Loucy (cell line): ENCODE measurements at regions not wholly inside any gene's neighbourhood (a gene's known extent, or its start where the extent isn't known, plus 50 kb on each side); places are given as distances from the start of the nearest gene placed in this dataset.

Source experiments
- H2AFZ ChIP-seq: fragments of 200-600 bp; sonication (generic); 2 replicates; pipeline ENCODE4 v1.6.0; 2016; ENCODE audit warnings: antibody characterized with exemption, mild to moderate bottlenecking, low read length, moderate library complexity
- H3F3A ChIP-seq: fragments of 200-600 bp; 2 replicates; pipeline ENCODE4 v1.6.0; 2016; ENCODE audit warnings: antibody characterized with exemption, low read depth, mild to moderate bottlenecking
- H3K27me3 ChIP-seq: fragments of 200-600 bp; sonication (generic); 2 replicates; pipeline ENCODE4 v1.6.1; 2014; ENCODE audit warnings: low read length, mild to moderate bottlenecking; ENCODE audit not compliant: insufficient read depth, poor library complexity, severe bottlenecking
- H3K36me3 ChIP-seq: fragments of 200-600 bp; sonication (generic); 2 replicates; pipeline ENCODE4 v1.6.1; 2016; ENCODE audit warnings: low read length; ENCODE audit not compliant: insufficient read depth
- H3K4me1 ChIP-seq: fragments of 200-600 bp; sonication (generic); 2 replicates; pipeline ENCODE4 v1.5.1; 2014; ENCODE audit warnings: low read length, mild to moderate bottlenecking; ENCODE audit not compliant: insufficient read depth, poor library complexity, severe bottlenecking
- H3K4me2 ChIP-seq: fragments of 200-600 bp; sonication (generic); 2 replicates; pipeline ENCODE4 v1.6.0; 2014; ENCODE audit warnings: antibody characterized with exemption, low read length, low read depth, mild to moderate bottlenecking; ENCODE audit not compliant: poor library complexity, severe bottlenecking
- H3K4me3 ChIP-seq: fragments of 200-600 bp; sonication (generic); 2 replicates; pipeline ENCODE4 v1.5.1; 2014; ENCODE audit warnings: low read length, mild to moderate bottlenecking, mixed read lengths; ENCODE audit not compliant: poor library complexity, severe bottlenecking
- H3K79me2 ChIP-seq: fragments of 200-600 bp; sonication (generic); 2 replicates; pipeline ENCODE4 v1.6.1; 2014; ENCODE audit warnings: low read length; ENCODE audit not compliant: insufficient read depth
- H3K9ac ChIP-seq: fragments of 200-600 bp; sonication (generic); 2 replicates; pipeline ENCODE4 v1.6.0; 2014; ENCODE audit warnings: mild to moderate bottlenecking, low read depth, low read length, moderate library complexity; ENCODE audit not compliant: poor library complexity, severe bottlenecking
- H3K9me2 ChIP-seq: fragments of 200-600 bp; sonication (generic); replicated peaks from 2 replicates; pipeline ENCODE4 v1.6.1; 2016; ENCODE audit warnings: low read depth, low read length, mixed read lengths
- H3K9me3 ChIP-seq: fragments of 200-600 bp; sonication (generic); 2 replicates; pipeline ENCODE4 v1.6.1; 2014; ENCODE audit warnings: mild to moderate bottlenecking, antibody characterized with exemption, low read length, low read depth; ENCODE audit not compliant: insufficient read depth
- H4K20me1 ChIP-seq: fragments of 200-600 bp; sonication (generic); 2 replicates; pipeline ENCODE4 v1.6.0; 2014; ENCODE audit warnings: antibody characterized with exemption, low read length, mild to moderate bottlenecking; ENCODE audit not compliant: insufficient read depth, poor library complexity, severe bottlenecking
- CTCF ChIP-seq: fragments of 200-600 bp; sonication (generic); conservative IDR thresholded peaks from 2 replicates; pipeline ENCODE4 v1.5.1; 2014; ENCODE audit warnings: mild to moderate bottlenecking, antibody characterized with exemption, low read length
- EZH2phosphoT487 ChIP-seq: fragments of 200-600 bp; IDR thresholded peaks from 2 replicates; pipeline ENCODE4 v1.6.1; 2018; ENCODE audit warnings: antibody characterized with exemption, mild to moderate bottlenecking, moderate library complexity, borderline replicate concordance

GRCh38 chr2:41600460-41600859 lies 447.4 kb upstream of the PKDCC start:
- Histone ChIP-seq H3K27me3 (no peaks in the 10 kb centered on the region), H3K9me3 (no peaks in the 10 kb centered on the region), H3K79me2 (no peaks in the 10 kb centered on the region), H3K9me2 (no peaks in the 10 kb centered on the region), H3F3A (no peaks in the 10 kb centered on the region), H3K4me1 (no peaks in the 10 kb centered on the region), H4K20me1 (no peaks in the 10 kb centered on the region), H2AFZ (no peak overlapping the region), H3K9ac (no peak overlapping the region), H3K4me2 (no peak overlapping the region), H3K4me3 (no peak overlapping the region), H3K36me3 (no peaks in the 10 kb centered on the region)
- TF ChIP-seq EZH2phosphoT487, result no peak
- TF ChIP-seq CTCF, result no peak

GRCh38 chr2:41602341-41602740 lies 445.5 kb upstream of the PKDCC start:
- Histone ChIP-seq H3K9me3 (no peaks in the 10 kb centered on the region), H3K4me1 (no peaks in the 10 kb centered on the region), H3K9me2 (no peaks in the 10 kb centered on the region), H2AFZ (no peak overlapping the region), H3K27me3 (no peaks in the 10 kb centered on the region), H3K4me2 (no peak overlapping the region), H3K36me3 (no peaks in the 10 kb centered on the region), H3K4me3 (no peak overlapping the region), H3K79me2 (no peaks in the 10 kb centered on the region), H3F3A (no peaks in the 10 kb centered on the region), H3K9ac (no peak overlapping the region), H4K20me1 (no peaks in the 10 kb centered on the region)
- TF ChIP-seq CTCF, result no peak
- TF ChIP-seq EZH2phosphoT487, result no peak

- no peak for TF ChIP-seq EZH2phosphoT487
- no peak for TF ChIP-seq CTCF
Observed at GRCh38 chr2:41605311-41605710, 442.5 kb upstream of the PKDCC start.

More at GRCh38 chr2:41605311-41605710, 442.5 kb upstream of the PKDCC start:
- Histone ChIP-seq H4K20me1 (no peaks in the 10 kb centered on the region), H3K4me1 (no peaks in the 10 kb centered on the region), H3K4me2 (no peak overlapping the region), H3K79me2 (no peaks in the 10 kb centered on the region), H3K9ac (no peak overlapping the region), H3F3A (no peaks in the 10 kb centered on the region), H3K9me2 (no peaks in the 10 kb centered on the region; the same call in 1 of the 2 replicates), H3K9me3 (no peaks in the 10 kb centered on the region), H3K36me3 (no peaks in the 10 kb centered on the region), H2AFZ (no peak overlapping the region), H3K27me3 (no peaks in the 10 kb centered on the region), H3K4me3 (no peak overlapping the region)
